Neural progenitor cell (in vitro differentiated cells): ENCODE measurements at regions not wholly inside any gene's neighbourhood (a gene's known extent, or its start where the extent isn't known, plus 50 kb on each side); places are given as distances from the start of the nearest gene placed in this dataset.

Experiments
- DNase-seq: peaks from one replicate; pipeline ENCODE4 v3.0.0-alpha.2; 2016; ENCODE audit warnings: low spot score
- H2AFZ ChIP-seq: fragments of 200-600 bp; sonication (generic); replicated peaks from 2 replicates; pipeline ENCODE4 v1.6.1; 2016; ENCODE audit warnings: antibody characterized with exemption
- H3F3A ChIP-seq: fragments of 200-600 bp; sonication (generic); 2 replicates; pipeline ENCODE4 v1.6.1; 2016; ENCODE audit warnings: antibody characterized with exemption, low read depth
- H3K27ac ChIP-seq: fragments of 200-600 bp; sonication (generic); 2 replicates; pipeline ENCODE4 v1.5.1; 2016; ENCODE audit warnings: mild to moderate bottlenecking
- H3K27me3 ChIP-seq: fragments of 200-600 bp; sonication (generic); 2 replicates; pipeline ENCODE4 v1.6.1; 2016; ENCODE audit warnings: mild to moderate bottlenecking, moderate library complexity
- H3K36me3 ChIP-seq: fragments of 200-600 bp; sonication (generic); 2 replicates; pipeline ENCODE4 v1.5.1; 2016
- H3K4me1 ChIP-seq: fragments of 200-600 bp; sonication (generic); 2 replicates; pipeline ENCODE4 v1.6.1; 2016; ENCODE audit warnings: mixed run types
- H3K4me2 ChIP-seq: fragments of 200-600 bp; sonication (generic); 2 replicates; pipeline ENCODE4 v1.6.1; 2016
- H3K4me3 ChIP-seq: fragments of 200-600 bp; sonication (generic); 2 replicates; pipeline ENCODE4 v1.5.1; 2016
- H3K79me2 ChIP-seq: fragments of 200-600 bp; sonication (generic); 2 replicates; pipeline ENCODE4 v1.6.1; 2016; ENCODE audit warnings: low read depth
- H3K9ac ChIP-seq: fragments of 200-600 bp; sonication (generic); 2 replicates; pipeline ENCODE4 v1.6.1; 2016
- H3K9me3 ChIP-seq: fragments of 200-600 bp; sonication (generic); 2 replicates; pipeline ENCODE4 v1.5.1; 2016; ENCODE audit warnings: low read depth
- H4K20me1 ChIP-seq: fragments of 200-600 bp; sonication (generic); 2 replicates; pipeline ENCODE4 v1.6.1; 2016; ENCODE audit warnings: low read depth
- H3K27ac Mint-ChIP-seq: 3 replicates; pipeline ENCODE4 v1.8.0; 2021; ENCODE audit warnings: mixed read lengths
- H3K27me3 Mint-ChIP-seq: 2 replicates; pipeline ENCODE4 v1.8.0; 2022; ENCODE audit warnings: low read depth, mild to moderate bottlenecking, inconsistent platforms, moderate library complexity, mixed read lengths; ENCODE audit not compliant: insufficient read depth
- H3K36me3 Mint-ChIP-seq: 3 replicates; pipeline ENCODE4 v1.8.0; 2021; ENCODE audit warnings: mixed read lengths
- H3K4me1 Mint-ChIP-seq: 3 replicates; pipeline ENCODE4 v1.8.0; 2021; ENCODE audit warnings: mixed read lengths
- H3K4me3 Mint-ChIP-seq: 3 replicates; pipeline ENCODE4 v1.8.0; 2021; ENCODE audit warnings: mild to moderate bottlenecking, moderate library complexity, mixed read lengths
- H3K9me3 Mint-ChIP-seq: 3 replicates; pipeline ENCODE4 v1.8.0; 2020; ENCODE audit warnings: mixed read lengths
- EZH2 ChIP-seq: fragments of 200-600 bp; sonication (generic); IDR thresholded peaks from 2 replicates; pipeline ENCODE4 v1.6.1; 2017; ENCODE audit warnings: antibody characterized with exemption, mild to moderate bottlenecking, moderate library complexity
- EZH2phosphoT487 ChIP-seq: fragments of 200-600 bp; sonication (generic); IDR thresholded peaks from 2 replicates; pipeline ENCODE4 v1.6.1; 2017; ENCODE audit warnings: antibody characterized with exemption
- TF ChIP-seq, protein P1 (sequence below): fragments of 200-600 bp; sonication (generic); IDR thresholded peaks from 2 replicates; pipeline ENCODE4 v1.5.1; 2017; ENCODE audit warnings: antibody characterized with exemption, mild to moderate bottlenecking

- H3K36me3 ChIP-seq, result no peaks in the 10 kb centered on the region
- peaks cover 12% of the 10 kb centered on the region for H3K4me1 ChIP-seq
- no peaks in the 10 kb centered on the region for H4K20me1 ChIP-seq
Measured at GRCh38 chr1:163870666-163871065, 548.9 kb downstream of the NUF2 start.

DNA sequence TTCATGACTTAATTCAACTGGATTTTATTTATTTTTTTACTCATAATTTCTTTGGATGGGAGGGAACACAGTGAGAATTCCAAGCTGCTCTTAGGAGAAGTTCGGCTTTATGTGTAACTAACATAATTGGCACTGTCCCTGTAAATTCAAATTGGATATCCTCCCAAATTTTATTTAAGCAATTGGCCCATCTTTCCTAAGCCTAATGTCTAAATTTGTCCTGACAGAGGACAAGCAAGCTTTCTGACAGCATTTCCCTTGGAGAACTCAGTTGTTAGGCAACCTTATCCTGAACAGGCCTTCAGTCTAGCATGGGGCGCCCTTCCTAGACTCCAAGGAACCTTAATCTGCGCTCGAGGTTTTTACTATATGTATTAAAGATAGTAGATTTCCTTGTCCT, 550.3 kb downstream of the NUF2 start:
- no peak overlapping the region for H3K4me3 Mint-ChIP-seq
- H3K27ac Mint-ChIP-seq, result no peak overlapping the region
- Histone ChIP-seq H3K79me2 (no peaks in the 10 kb centered on the region), H2AFZ (no peak overlapping the region), H3K4me1 (peaks cover 20% of the 10 kb centered on the region), H3K4me3 (no peak overlapping the region), H3K27ac (no peak overlapping the region), H4K20me1 (no peaks in the 10 kb centered on the region), H3F3A (peaks cover 11% of the 10 kb centered on the region), H3K36me3 (no peaks in the 10 kb centered on the region), H3K4me2 (no peak overlapping the region), H3K9me3 (no peaks in the 10 kb centered on the region), H3K27me3 (no peaks in the 10 kb centered on the region), H3K9ac (no peak overlapping the region)
- DNase-seq, result no peak
- no peaks in the 10 kb centered on the region for H3K36me3 Mint-ChIP-seq
- H3K4me1 Mint-ChIP-seq, result no peaks in the 10 kb centered on the region
- peaks cover 4% of the 10 kb centered on the region for H3K27me3 Mint-ChIP-seq
- peaks cover 3% of the 10 kb centered on the region for H3K9me3 Mint-ChIP-seq
- TF ChIP-seq EZH2, result no peak
- TF ChIP-seq, protein P1, sequence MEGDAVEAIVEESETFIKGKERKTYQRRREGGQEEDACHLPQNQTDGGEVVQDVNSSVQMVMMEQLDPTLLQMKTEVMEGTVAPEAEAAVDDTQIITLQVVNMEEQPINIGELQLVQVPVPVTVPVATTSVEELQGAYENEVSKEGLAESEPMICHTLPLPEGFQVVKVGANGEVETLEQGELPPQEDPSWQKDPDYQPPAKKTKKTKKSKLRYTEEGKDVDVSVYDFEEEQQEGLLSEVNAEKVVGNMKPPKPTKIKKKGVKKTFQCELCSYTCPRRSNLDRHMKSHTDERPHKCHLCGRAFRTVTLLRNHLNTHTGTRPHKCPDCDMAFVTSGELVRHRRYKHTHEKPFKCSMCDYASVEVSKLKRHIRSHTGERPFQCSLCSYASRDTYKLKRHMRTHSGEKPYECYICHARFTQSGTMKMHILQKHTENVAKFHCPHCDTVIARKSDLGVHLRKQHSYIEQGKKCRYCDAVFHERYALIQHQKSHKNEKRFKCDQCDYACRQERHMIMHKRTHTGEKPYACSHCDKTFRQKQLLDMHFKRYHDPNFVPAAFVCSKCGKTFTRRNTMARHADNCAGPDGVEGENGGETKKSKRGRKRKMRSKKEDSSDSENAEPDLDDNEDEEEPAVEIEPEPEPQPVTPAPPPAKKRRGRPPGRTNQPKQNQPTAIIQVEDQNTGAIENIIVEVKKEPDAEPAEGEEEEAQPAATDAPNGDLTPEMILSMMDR, result no peak
- no peak for TF ChIP-seq EZH2phosphoT487

More at GRCh38 chr1:163870666-163871065, 548.9 kb downstream of the NUF2 start:
- TF ChIP-seq EZH2 (no peak), EZH2phosphoT487 (no peak)
- TF ChIP-seq, protein P1, result no peak
- Mint-ChIP-seq H3K4me1 (no peaks in the 10 kb centered on the region), H3K4me3 (no peak overlapping the region), H3K9me3 (peaks cover 3% of the 10 kb centered on the region), H3K36me3 (no peaks in the 10 kb centered on the region), H3K27me3 (peaks cover 4% of the 10 kb centered on the region), H3K27ac (no peak overlapping the region)
- Histone ChIP-seq H3K27me3 (no peaks in the 10 kb centered on the region), H3K9ac (no peak overlapping the region), H3K79me2 (no peaks in the 10 kb centered on the region), H3K4me3 (no peak overlapping the region), H3F3A (peaks cover 9% of the 10 kb centered on the region), H2AFZ (no peak overlapping the region), H3K27ac (no peak overlapping the region), H3K4me2 (no peak overlapping the region), H3K9me3 (no peaks in the 10 kb centered on the region)
- no peak for DNase-seq

GRCh38 chr1:163874070-163874469, 552.3 kb downstream of the NUF2 start:
- Histone ChIP-seq H2AFZ (no peak overlapping the region), H3K79me2 (no peaks in the 10 kb centered on the region), H3K9me3 (no peaks in the 10 kb centered on the region), H3K4me2 (no peak overlapping the region), H3K36me3 (no peaks in the 10 kb centered on the region), H3K4me3 (no peak overlapping the region), H4K20me1 (no peaks in the 10 kb centered on the region), H3K27me3 (no peaks in the 10 kb centered on the region), H3F3A (peaks cover 11% of the 10 kb centered on the region), H3K9ac (no peak overlapping the region), H3K27ac (no peak overlapping the region), H3K4me1 (peaks cover 20% of the 10 kb centered on the region)
- Mint-ChIP-seq H3K9me3 (no peaks in the 10 kb centered on the region), H3K36me3 (no peaks in the 10 kb centered on the region), H3K27me3 (peaks cover 4% of the 10 kb centered on the region), H3K4me1 (no peaks in the 10 kb centered on the region), H3K27ac (no peak overlapping the region), H3K4me3 (no peak overlapping the region)
- DNase-seq, result no peak
- TF ChIP-seq, protein P1, result peak; percentile 53
- no peak for TF ChIP-seq EZH2
- no peak for TF ChIP-seq EZH2phosphoT487
